SK-N-SH treated with all-trans-retinoic acid at 6 μM for 48 hours (cell line): ENCODE measurements at regions not wholly inside any gene's neighbourhood (a gene's known extent, or its start where the extent isn't known, plus 50 kb on each side); places are given as distances from the start of the nearest gene placed in this dataset.

ENCODE experiments used
- ATAC-seq: fragments of 200-7000 bp; cut with Tn5 transposase; 3 replicates; pipeline ENCODE4 v1.9.1; 2020; ENCODE audit warnings: mild to moderate bottlenecking, moderate library complexity
- ARNTL ChIP-seq: fragments of 450-650 bp; formaldehyde crosslinking; IDR thresholded peaks from 2 replicates; pipeline ENCODE4 v1.5.0; 2020; ENCODE audit warnings: low read depth, mild to moderate bottlenecking, moderate library complexity, borderline replicate concordance
- BACH2 ChIP-seq: fragments of 250-450 bp; sonication (Bioruptor Pico); IDR thresholded peaks from 2 replicates; pipeline ENCODE4 v1.9.0; 2021; ENCODE audit warnings: mild to moderate bottlenecking, borderline replicate concordance
- CREB5 ChIP-seq: fragments of 250-450 bp; sonication (Bioruptor Pico); IDR thresholded peaks from 2 replicates; pipeline ENCODE4 v1.5.1; 2020; ENCODE audit warnings: low read depth, mild to moderate bottlenecking, moderate library complexity
- CSDC2 ChIP-seq: fragments of 250-450 bp; sonication (Bioruptor Pico); IDR thresholded peaks from 2 replicates; pipeline ENCODE4 v1.5.0; 2020; ENCODE audit warnings: mild to moderate bottlenecking, moderate library complexity
- CSRNP3 ChIP-seq: fragments of 250-450 bp; sonication (Bioruptor Pico); IDR thresholded peaks from 2 replicates; pipeline ENCODE4 v1.5.1; 2021; ENCODE audit warnings: mild to moderate bottlenecking, moderate library complexity
- ESRRG ChIP-seq: fragments of 250-450 bp; sonication (Bioruptor Pico); IDR thresholded peaks from 2 replicates; pipeline ENCODE4 v1.6.1; 2021; ENCODE audit warnings: mild to moderate bottlenecking
- GLIS3 ChIP-seq: fragments of 250-450 bp; sonication (Bioruptor Pico); IDR thresholded peaks from 2 replicates; pipeline ENCODE4 v1.5.0; 2020; ENCODE audit warnings: mild to moderate bottlenecking, moderate library complexity
- OSR1 ChIP-seq: fragments of 250-450 bp; sonication (Bioruptor Pico); IDR thresholded peaks from 2 replicates; pipeline ENCODE4 v1.8.0; 2022; ENCODE audit warnings: moderate library complexity, mild to moderate bottlenecking, inconsistent platforms
- PPARA ChIP-seq: fragments of 250-450 bp; sonication (Bioruptor Pico); IDR thresholded peaks from 2 replicates; pipeline ENCODE4 v1.5.0; 2020; ENCODE audit warnings: mild to moderate bottlenecking, borderline replicate concordance
- RARB ChIP-seq: fragments of 250-450 bp; sonication (Bioruptor Pico); IDR thresholded peaks from 2 replicates; pipeline ENCODE4 v1.8.0; 2021; ENCODE audit warnings: mild to moderate bottlenecking, moderate library complexity
- SNAI2 ChIP-seq: fragments of 250-450 bp; sonication (Bioruptor Pico); IDR thresholded peaks from 2 replicates; pipeline ENCODE4 v1.5.0; 2020; ENCODE audit warnings: mild to moderate bottlenecking, moderate library complexity
- TCF4 ChIP-seq: fragments of 250-450 bp; sonication (Bioruptor Pico); IDR thresholded peaks from 2 replicates; pipeline ENCODE4 v1.8.0; 2021; ENCODE audit warnings: mild to moderate bottlenecking, moderate library complexity, borderline replicate concordance
- TOX ChIP-seq: fragments of 250-450 bp; sonication (Bioruptor Pico); IDR thresholded peaks from 2 replicates; pipeline ENCODE4 v1.8.0; 2021; ENCODE audit warnings: mild to moderate bottlenecking, moderate library complexity, borderline replicate concordance
- TSHZ2 ChIP-seq: fragments of 250-450 bp; sonication (Bioruptor Pico); IDR thresholded peaks from 2 replicates; pipeline ENCODE4 v1.5.0; 2020; ENCODE audit warnings: mild to moderate bottlenecking, moderate library complexity
- ZC3H10 ChIP-seq: fragments of 250-450 bp; sonication (Bioruptor Pico); IDR thresholded peaks from 2 replicates; pipeline ENCODE4 v1.5.1; 2021; ENCODE audit warnings: mild to moderate bottlenecking, moderate library complexity
- ZFP3 ChIP-seq: fragments of 250-450 bp; sonication (Bioruptor Pico); IDR thresholded peaks from 2 replicates; pipeline ENCODE4 v1.5.0; 2020; ENCODE audit warnings: mild to moderate bottlenecking, moderate library complexity
- ZFP30 ChIP-seq: fragments of 450-650 bp; formaldehyde crosslinking; IDR thresholded peaks from 2 replicates; pipeline ENCODE4 v1.5.0; 2022; ENCODE audit warnings: mild to moderate bottlenecking, moderate library complexity
- ZNF565 ChIP-seq: fragments of 450-650 bp; formaldehyde crosslinking; conservative IDR thresholded peaks from 2 replicates; pipeline ENCODE4 v1.5.0; 2020; ENCODE audit warnings: low read depth, mild to moderate bottlenecking, moderate library complexity
- ZNF70 ChIP-seq: fragments of 450-650 bp; formaldehyde crosslinking; IDR thresholded peaks from 2 replicates; pipeline ENCODE4 v1.5.0; 2020; ENCODE audit warnings: mild to moderate bottlenecking, moderate library complexity
- ZNF8 ChIP-seq: fragments of 450-650 bp; formaldehyde crosslinking; IDR thresholded peaks from 2 replicates; pipeline ENCODE4 v1.5.0; 2020; ENCODE audit warnings: mild to moderate bottlenecking, moderate library complexity

- TF ChIP-seq SNAI2 (no peak), OSR1 (CRISPR knock-in tag) (no peak), ZNF70 (CRISPR knock-in tag) (no peak), ZNF8 (no peak), TOX (no peak), ZFP3 (no peak), ZFP30 (CRISPR knock-in tag) (no peak), GLIS3 (CRISPR knock-in tag) (no peak), ZNF565 (CRISPR knock-in tag) (no peak), ARNTL (CRISPR knock-in tag) (no peak), TSHZ2 (no peak), RARB (CRISPR knock-in tag) (no peak), CSRNP3 (CRISPR knock-in tag) (no peak), CREB5 (no peak), CSDC2 (no peak), BACH2 (CRISPR knock-in tag) (no peak), TCF4 (no peak), ESRRG (CRISPR knock-in tag) (no peak)
- no peak for ATAC-seq
Observed at GRCh38 chr12:67916266-67916970, 72.8 kb upstream of the IFNG-AS1 start.

GRCh38 chr12:67917811-67918210, 71.4 kb upstream of the IFNG-AS1 start:
- no peak for TF ChIP-seq SNAI2
- TF ChIP-seq PPARA (CRISPR knock-in tag) = no peak
- no peak for TF ChIP-seq TOX
- TF ChIP-seq BACH2 (CRISPR knock-in tag) = no peak
- no peak for ATAC-seq

- no peak for ATAC-seq
- TF ChIP-seq OSR1 (CRISPR knock-in tag) (no peak), ZC3H10 (CRISPR knock-in tag) (no peak), ZNF565 (CRISPR knock-in tag) (no peak), TSHZ2 (no peak), BACH2 (CRISPR knock-in tag) (no peak), CREB5 (no peak), ZNF8 (no peak), TOX (no peak), GLIS3 (CRISPR knock-in tag) (no peak), ESRRG (CRISPR knock-in tag) (no peak), ZFP30 (CRISPR knock-in tag) (no peak)
- TF ChIP-seq, all 23 proteins: peak for 0
Observed at GRCh38 chr12:67918441-67918840, 70.8 kb upstream of the IFNG-AS1 start.
